ENCODE measurements at regions not wholly inside any gene's neighbourhood (a gene's known extent, or its start where the extent isn't known, plus 50 kb on each side); places are given as distances from the start of the nearest gene placed in this dataset.

DNA sequence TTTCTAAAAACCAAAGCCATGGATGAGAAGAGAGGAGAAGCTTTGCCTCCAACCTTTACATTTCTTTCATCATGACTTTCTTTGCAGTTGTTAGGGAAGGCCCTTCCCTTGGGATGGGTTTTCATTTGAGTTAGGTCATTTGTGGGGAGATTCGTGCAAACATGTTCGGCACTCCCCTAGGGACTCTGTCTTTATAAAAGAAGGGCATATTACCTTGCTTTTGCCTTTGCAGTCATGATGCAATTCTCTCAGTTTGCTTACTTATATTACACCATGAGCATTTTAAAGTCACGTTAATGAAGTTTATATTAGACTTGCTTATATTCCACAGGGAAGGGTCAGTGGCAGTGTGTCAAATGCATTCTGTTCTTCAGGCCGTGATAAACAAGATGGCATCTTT is 289.3 kb upstream of the WWC1 start:
- DNase-seq, result no peak

DNA sequence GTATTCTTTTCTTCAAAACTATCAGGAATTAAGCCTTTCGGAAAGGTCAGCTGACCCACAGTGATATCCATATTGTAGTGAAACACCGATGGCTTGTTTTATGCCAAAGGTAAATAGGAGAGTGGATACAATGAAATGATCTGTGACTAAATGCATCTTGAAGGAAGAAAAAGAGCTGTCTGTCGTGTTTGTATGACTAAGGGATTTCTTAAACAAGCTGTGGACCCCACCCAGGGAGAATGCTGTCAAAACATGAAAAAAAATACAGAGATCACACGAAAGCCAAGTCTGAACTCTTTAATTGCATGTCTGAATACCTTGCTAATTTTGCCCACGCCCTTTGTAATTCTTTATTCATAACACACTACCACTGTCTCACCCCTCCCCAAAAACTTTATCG is 286.4 kb upstream of the WWC1 start:
- no peak for DNase-seq

DNA sequence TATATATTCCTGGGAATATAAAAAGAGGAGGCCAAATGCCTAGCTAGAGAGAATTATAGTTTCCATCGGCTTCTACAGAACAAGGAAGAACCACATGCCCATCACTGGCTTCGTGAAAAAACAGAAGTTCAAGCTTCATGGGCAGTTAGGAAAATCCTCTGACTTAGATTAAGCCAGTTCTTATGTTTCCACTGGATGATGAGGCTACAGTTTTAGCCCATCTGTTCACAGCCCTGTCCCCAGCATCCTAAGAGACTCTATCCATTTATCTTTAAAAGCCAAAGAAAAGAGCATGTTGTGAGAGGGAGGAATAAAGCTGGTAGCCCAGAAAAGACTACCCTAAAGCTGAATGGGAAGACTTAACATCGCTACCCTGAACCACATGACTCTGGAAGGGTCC is 285.5 kb upstream of the WWC1 start:
- no peak for DNase-seq

GRCh38 chr5:168006456-168007130 is 284.9 kb upstream of the WWC1 start:
- DNase-seq, result no peak

GRCh38 chr5:168007286-168007685 is 284.2 kb upstream of the WWC1 start:
- DNase-seq, result no peak

DNA sequence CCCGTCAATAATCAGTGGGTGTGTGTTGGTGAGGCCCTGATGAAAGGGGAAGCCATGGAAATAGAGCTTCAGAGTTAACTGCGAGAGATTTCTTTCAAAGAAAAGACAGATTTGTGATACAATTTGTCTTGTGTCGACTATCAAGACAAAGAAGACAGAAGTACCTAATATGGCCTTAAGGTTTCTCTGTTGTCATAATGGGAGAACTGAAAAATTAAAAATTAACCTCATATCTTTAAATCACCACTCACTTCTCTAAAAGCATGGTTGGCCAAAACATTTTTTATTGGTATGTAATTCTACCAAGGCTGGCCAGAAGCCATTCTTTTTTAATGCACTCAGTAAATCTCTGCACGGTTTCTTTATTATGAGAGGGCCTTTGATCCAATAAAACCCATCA is 282.9 kb upstream of the WWC1 start:
- DNase-seq, result no peak

GRCh38 chr5:168011096-168011495 is 280.3 kb upstream of the WWC1 start:
- DNase-seq, result no peak

DNA sequence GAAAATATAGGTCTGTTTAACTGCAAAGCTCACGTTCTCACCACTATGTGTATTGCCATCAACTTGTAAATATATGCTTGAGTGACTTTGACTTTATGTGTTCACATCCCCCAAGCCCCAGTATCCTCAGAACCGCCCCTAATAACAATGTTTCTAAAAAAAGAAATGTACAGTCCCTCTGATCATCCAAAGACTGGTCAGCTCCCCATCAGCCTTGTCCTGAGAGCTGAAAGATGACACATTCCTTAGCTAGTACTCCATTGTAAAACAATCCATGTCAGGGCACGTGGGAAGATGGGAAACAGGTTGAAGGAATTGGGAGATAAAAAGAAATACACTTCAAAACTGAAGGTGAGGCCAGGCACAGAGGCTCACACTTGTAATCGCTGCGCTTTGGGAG is 279.4 kb upstream of the WWC1 start:
- no peak for DNase-seq

GRCh38 chr5:168013546-168013945 is 277.9 kb upstream of the WWC1 start:
- DNase-seq, result no peak

- DNase-seq, result no peak
Observed at GRCh38 chr5:168014433-168015123, 276.9 kb upstream of the WWC1 start.

- no peak for DNase-seq
Observed at GRCh38 chr5:168015506-168015905, 275.9 kb upstream of the WWC1 start.

DNA sequence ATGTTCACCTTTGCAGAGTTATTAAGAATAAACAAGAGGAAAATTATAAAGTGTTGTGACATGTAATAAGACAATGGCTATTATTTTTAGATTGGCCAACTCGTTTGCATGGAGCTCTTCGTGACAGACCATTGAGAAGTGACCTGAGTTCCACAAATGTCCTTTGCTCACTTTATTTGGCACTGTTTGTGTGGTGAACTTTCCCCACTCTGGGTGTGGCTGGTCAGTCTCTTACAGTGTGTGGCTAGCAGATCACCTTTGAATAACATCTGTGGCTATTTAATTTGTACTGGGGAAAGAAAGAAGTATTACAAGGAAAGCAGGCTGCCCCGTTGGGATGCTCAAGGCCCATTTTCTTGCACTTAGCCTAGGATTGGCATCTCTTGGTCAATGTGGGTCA is 274.1 kb upstream of the WWC1 start:
- no peak for DNase-seq

GRCh38 chr5:168019143-168019542 is 272.3 kb upstream of the WWC1 start:
- no peak for DNase-seq

GRCh38 chr5:168020542-168021294 is 270.7 kb upstream of the WWC1 start:
- DNase-seq, result no peak

- DNase-seq, result no peak
Observed at GRCh38 chr5:168022446-168023169, 268.8 kb upstream of the WWC1 start.

GRCh38 chr5:168023191-168023590 is 268.3 kb upstream of the WWC1 start:
- DNase-seq, result peak; percentile 51 to 57

DNA sequence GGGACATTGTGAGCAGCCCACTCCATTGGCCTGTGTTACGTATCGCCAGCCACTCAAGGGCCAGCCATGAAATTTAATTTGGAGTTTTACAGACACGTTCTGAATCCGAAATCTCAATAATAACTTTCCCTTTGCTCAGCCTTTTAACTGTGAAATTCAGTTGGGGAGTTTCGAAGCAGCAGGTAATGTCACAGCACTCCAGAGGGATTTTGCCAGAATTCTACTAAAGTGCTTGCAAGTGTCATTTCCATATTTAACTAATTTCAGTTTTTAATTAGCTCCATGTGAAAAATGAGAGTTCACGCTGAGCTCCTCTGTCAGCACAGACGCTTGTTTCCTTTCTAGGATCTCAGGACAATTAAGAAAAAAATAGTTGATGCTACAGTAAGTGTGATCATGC is 267.1 kb upstream of the WWC1 start:
- no peak for DNase-seq

DNA sequence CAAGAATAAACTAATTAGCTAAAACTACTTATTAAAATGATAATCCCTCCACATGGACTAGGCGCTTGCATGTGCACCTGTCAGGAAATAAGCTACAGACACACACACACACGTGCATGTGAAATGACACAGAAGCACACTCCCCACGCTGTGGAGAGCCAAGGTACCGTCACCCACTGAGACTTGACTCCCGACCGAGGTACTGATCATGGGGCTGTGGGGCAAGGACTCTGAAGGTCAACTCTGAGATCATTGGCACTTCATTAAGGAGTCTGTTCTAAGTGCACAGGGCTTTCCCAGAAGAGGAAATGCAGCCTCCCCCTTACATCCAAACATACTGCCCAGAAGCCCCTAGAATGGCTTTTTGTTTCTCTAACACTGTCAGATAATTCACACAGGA is 264.4 kb upstream of the WWC1 start:
- no peak for DNase-seq

DNA sequence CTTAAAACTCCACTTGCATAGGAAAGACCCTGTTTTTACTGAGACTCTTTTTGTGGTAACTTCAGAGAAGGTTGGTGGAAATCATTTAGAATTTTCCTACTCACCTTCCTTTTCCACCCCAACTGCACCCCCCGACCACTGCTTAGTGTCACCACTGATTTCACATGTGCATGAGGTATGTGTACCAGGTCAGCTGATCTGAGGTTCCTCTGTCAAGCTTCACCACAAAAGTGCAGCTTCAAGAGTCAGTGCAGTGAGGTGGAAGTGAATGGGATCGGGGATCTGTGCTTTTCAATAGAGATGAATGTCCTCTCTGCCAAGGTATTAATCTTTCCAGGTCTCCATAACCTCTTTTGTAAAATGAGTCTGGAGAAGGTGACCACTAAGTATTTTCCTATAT is 260.5 kb upstream of the WWC1 start:
- DNase-seq, result no peak

- DNase-seq, result no peak
Observed at GRCh38 chr5:168031614-168032013, 259.8 kb upstream of the WWC1 start.

- DNase-seq, result no peak
Observed at GRCh38 chr5:168039039-168039438, 252.4 kb upstream of the WWC1 start.

GRCh38 chr5:168039566-168040248 is 251.7 kb upstream of the WWC1 start:
- DNase-seq, result no peak

- no peak for DNase-seq
Observed at GRCh38 chr5:168041583-168041982, 249.9 kb upstream of the WWC1 start.
